ENCODE measurements at regions not wholly inside any gene's neighbourhood (a gene's known extent, or its start where the extent isn't known, plus 50 kb on each side); places are given as distances from the start of the nearest gene placed in this dataset.

GRCh38 chr9:96138616-96139015, 163.4 kb downstream of the HSD17B3 start:
- no TSS peak for BruUV-seq (replicated peaks)
- Histone ChIP-seq H3K4me3 (ENCODE audit: low read depth, low read length) (no peak overlapping the region), H3K4me1 (no peaks in the 10 kb centered on the region), H3K9me3 (no peaks in the 10 kb centered on the region), H3K27me3 (replicated peaks; ENCODE audit: control insufficient read depth, insufficient read depth, low read length) (no peaks in the 10 kb centered on the region), H3K36me3 (ENCODE audit: control insufficient read depth, insufficient read depth, low read length) (no peaks in the 10 kb centered on the region)
- CTCF ChIA-PET, result no interaction called here
- DNase-seq, result no peak
- H3K36me3 Mint-ChIP-seq (ENCODE audit: insufficient read depth, unreplicated experiment), result no peaks in the 10 kb centered on the region
- intact Hi-C loops (cut with micrococcal nuclease; ENCODE audit: unreplicated experiment), result no loop called here
- H3K27ac Mint-ChIP-seq (ENCODE audit: unreplicated experiment), result no peak overlapping the region
- no peaks in the 10 kb centered on the region for H3K27me3 Mint-ChIP-seq (ENCODE audit: insufficient read depth, unreplicated experiment)
- no peaks in the 10 kb centered on the region for H3K4me1 Mint-ChIP-seq (ENCODE audit: low read depth, unreplicated experiment)
- no peak for TF ChIP-seq CTCF (IDR thresholded peaks at IDR 0.05; ENCODE audit: insufficient read depth in 1 of 2, low read depth in 1 of 2, low read length in 1 of 2, severe bottlenecking in 1 of 2, unreplicated experiment in 1 of 2)
- no peaks in the 10 kb centered on the region for H3K9me3 Mint-ChIP-seq (ENCODE audit: unreplicated experiment)
- POLR2A ChIA-PET, result no interaction called here
- no peak overlapping the region for H3K4me3 Mint-ChIP-seq (ENCODE audit: unreplicated experiment)

- POLR2A ChIA-PET, result no interaction called here
- no peaks in the 10 kb centered on the region for H3K36me3 Mint-ChIP-seq (ENCODE audit: insufficient read depth, unreplicated experiment)
- no peak for TF ChIP-seq CTCF (IDR thresholded peaks at IDR 0.05; ENCODE audit: insufficient read depth in 1 of 2, low read depth in 1 of 2, low read length in 1 of 2, severe bottlenecking in 1 of 2, unreplicated experiment in 1 of 2)
- no peak overlapping the region for H3K4me3 ChIP-seq (ENCODE audit: low read depth, low read length)
- H3K4me3 Mint-ChIP-seq (ENCODE audit: unreplicated experiment), result no peak overlapping the region
- intact Hi-C loops (cut with micrococcal nuclease; ENCODE audit: unreplicated experiment), result no loop called here
- H3K27me3 ChIP-seq (replicated peaks; ENCODE audit: control insufficient read depth, insufficient read depth, low read length), result no peaks in the 10 kb centered on the region
- BruUV-seq (replicated peaks), result no TSS peak
- H3K27ac Mint-ChIP-seq (ENCODE audit: unreplicated experiment), result no peak overlapping the region
- H3K36me3 ChIP-seq (ENCODE audit: control insufficient read depth, insufficient read depth, low read length), result no peaks in the 10 kb centered on the region
- no peaks in the 10 kb centered on the region for H3K9me3 Mint-ChIP-seq (ENCODE audit: unreplicated experiment)
- H3K4me1 Mint-ChIP-seq (ENCODE audit: low read depth, unreplicated experiment), result no peaks in the 10 kb centered on the region
- H3K4me1 ChIP-seq, result no peaks in the 10 kb centered on the region
- H3K9me3 ChIP-seq, result no peaks in the 10 kb centered on the region
- no peak for DNase-seq
- CTCF ChIA-PET, result no interaction called here
- H3K27me3 Mint-ChIP-seq (ENCODE audit: insufficient read depth, unreplicated experiment), result no peaks in the 10 kb centered on the region
Observed at GRCh38 chr9:96137671-96138429, 164.1 kb downstream of the HSD17B3 start.

- H3K27ac Mint-ChIP-seq (ENCODE audit: unreplicated experiment), result no peak overlapping the region
- ChIA-PET POLR2A (no interaction called here), CTCF (no interaction called here)
- intact Hi-C loops (cut with micrococcal nuclease; ENCODE audit: unreplicated experiment), result no loop called here
- no peak for DNase-seq
- no peaks in the 10 kb centered on the region for H3K9me3 Mint-ChIP-seq (ENCODE audit: unreplicated experiment)
- H3K4me3 ChIP-seq (ENCODE audit: low read depth, low read length), result no peak overlapping the region
- H3K27me3 ChIP-seq (replicated peaks; ENCODE audit: control insufficient read depth, insufficient read depth, low read length), result no peaks in the 10 kb centered on the region
- no peaks in the 10 kb centered on the region for H3K36me3 Mint-ChIP-seq (ENCODE audit: insufficient read depth, unreplicated experiment)
- no peaks in the 10 kb centered on the region for H3K27me3 Mint-ChIP-seq (ENCODE audit: insufficient read depth, unreplicated experiment)
- no TSS peak for BruUV-seq (replicated peaks)
- no peak overlapping the region for H3K4me3 Mint-ChIP-seq (ENCODE audit: unreplicated experiment)
- no peaks in the 10 kb centered on the region for H3K36me3 ChIP-seq (ENCODE audit: control insufficient read depth, insufficient read depth, low read length)
- H3K4me1 Mint-ChIP-seq (ENCODE audit: low read depth, unreplicated experiment), result no peaks in the 10 kb centered on the region
- no peaks in the 10 kb centered on the region for H3K9me3 ChIP-seq
- no peak for TF ChIP-seq CTCF (IDR thresholded peaks at IDR 0.05; ENCODE audit: insufficient read depth in 1 of 2, low read depth in 1 of 2, low read length in 1 of 2, severe bottlenecking in 1 of 2, unreplicated experiment in 1 of 2)
- no peaks in the 10 kb centered on the region for H3K4me1 ChIP-seq
Observed at GRCh38 chr9:96136992-96137670, 164.8 kb downstream of the HSD17B3 start.

All from Caco-2 (cell line).